CD4-positive, alpha-beta T cell treated with Interleukin-4 for 4 hours (primary cell): ENCODE measurements at regions not wholly inside any gene's neighbourhood (a gene's known extent, or its start where the extent isn't known, plus 50 kb on each side); places are given as distances from the start of the nearest gene placed in this dataset.
"Not testable (repeated sequence)": the region's sequence is repeated elsewhere in the genome, so short reads cannot be mapped to it uniquely, and the experiment has no call there.

Experiments used
- DNase-seq: peaks from one replicate; pipeline ENCODE4 v3.0.0-alpha.2; 2020

- DNase-seq, result no peak
Observed at GRCh38 chr12:83505586-83505985, 818.9 kb downstream of the TMTC2 start.

- DNase-seq, result not testable (repeated sequence)
Observed at GRCh38 chr12:83499894-83500293, 813.2 kb downstream of the TMTC2 start.

- DNase-seq, result no peak
Observed at GRCh38 chr12:83477696-83478095, 791.0 kb downstream of the TMTC2 start.

- no peak for DNase-seq
Observed at GRCh38 chr12:83476695-83477690, 790.3 kb downstream of the TMTC2 start.

- DNase-seq, result no peak
Observed at GRCh38 chr12:83476006-83476405, 789.3 kb downstream of the TMTC2 start.

- no peak for DNase-seq
Observed at GRCh38 chr12:83474369-83474768, 787.7 kb downstream of the TMTC2 start.

GRCh38 chr12:83473408-83474095 lies 786.8 kb downstream of the TMTC2 start:
- DNase-seq, result no peak

- DNase-seq, result no peak
Observed at GRCh38 chr12:83472772-83473171, 786.1 kb downstream of the TMTC2 start.

- DNase-seq, result no peak
Observed at GRCh38 chr12:83472350-83472749, 785.6 kb downstream of the TMTC2 start.

- DNase-seq, result no peak
Observed at GRCh38 chr12:83471341-83471740, 784.6 kb downstream of the TMTC2 start.

- no peak for DNase-seq
Observed at GRCh38 chr12:83470749-83471148, 784.0 kb downstream of the TMTC2 start.

GRCh38 chr12:83468988-83469908 lies 782.5 kb downstream of the TMTC2 start:
- no peak for DNase-seq

- DNase-seq, result no peak
Observed at GRCh38 chr12:83465632-83466031, 778.9 kb downstream of the TMTC2 start.

- no peak for DNase-seq
Observed at GRCh38 chr12:83462419-83462818, 775.7 kb downstream of the TMTC2 start.

GRCh38 chr12:83461336-83461935 lies 774.7 kb downstream of the TMTC2 start:
- no peak for DNase-seq

GRCh38 chr12:83451189-83451588 lies 764.5 kb downstream of the TMTC2 start:
- no peak for DNase-seq

GRCh38 chr12:83434600-83434999 lies 747.9 kb downstream of the TMTC2 start:
- no peak for DNase-seq

- DNase-seq, result no peak
Observed at GRCh38 chr12:83432176-83432719, 745.5 kb downstream of the TMTC2 start.

GRCh38 chr12:83427586-83428136 lies 741.0 kb downstream of the TMTC2 start:
- not testable (repeated sequence) for DNase-seq

GRCh38 chr12:83414981-83415380 lies 728.3 kb downstream of the TMTC2 start:
- DNase-seq, result no peak

- no peak for DNase-seq
Observed at GRCh38 chr12:83408851-83409250, 722.1 kb downstream of the TMTC2 start.

GRCh38 chr12:83408146-83408545 lies 721.4 kb downstream of the TMTC2 start:
- no peak for DNase-seq
